HepG2 (cell line): ENCODE measurements at regions not wholly inside any gene's neighbourhood (a gene's known extent, or its start where the extent isn't known, plus 50 kb on each side); places are given as distances from the start of the nearest gene placed in this dataset.

Source experiments
- POLR2AphosphoS5 ChIP-seq: IDR thresholded peaks from 2 replicates; pipeline ENCODE4 v1.6.1; 2012; ENCODE audit warnings: low read depth, low read length
- POLR2G ChIP-seq: fragments of 200-400 bp; formaldehyde crosslinking; IDR thresholded peaks from 2 replicates; pipeline ENCODE4 v1.6.1; 2018; ENCODE audit warnings: mild to moderate bottlenecking, low read depth, low read length, moderate library complexity
- SMC3 ChIP-seq: IDR thresholded peaks from 2 replicates; pipeline ENCODE4 v1.6.1; 2011; ENCODE audit warnings: low read length, improper control_type of control experiment
- TCF7L2 ChIP-seq: IDR thresholded peaks from 2 replicates; pipeline ENCODE4 v1.6.1; 2011; ENCODE audit warnings: mild to moderate bottlenecking, low read depth, low read length, moderate library complexity
- ZNF549 ChIP-seq: sonication (generic); formaldehyde crosslinking; IDR thresholded peaks from 2 replicates; pipeline ENCODE4 v1.5.0; 2020; ENCODE audit warnings: missing genetic modification reagents
- ZSCAN12 ChIP-seq: sonication (generic); formaldehyde crosslinking; IDR thresholded peaks from 2 replicates; pipeline ENCODE4 v1.9.0; 2021; ENCODE audit warnings: mild to moderate bottlenecking, missing genetic modification reagents

- TF ChIP-seq ZSCAN12 (CRISPR knock-in tag) (no peak), POLR2AphosphoS5 (no peak), ZNF549 (CRISPR knock-in tag) (no peak), TCF7L2 (no peak), POLR2G (no peak), SMC3 (no peak)
Observed at GRCh38 chr15:81454024-81454423, 80.0 kb upstream of the TMC3 start.
